Esophagus squamous epithelium (tissue), 4 donors: ENCODE measurements at regions not wholly inside any gene's neighbourhood (a gene's known extent, or its start where the extent isn't known, plus 50 kb on each side); places are given as distances from the start of the nearest gene placed in this dataset.

Experiments
- POLR2A ChIP-seq, 4 donors: fragments of 450-650 bp; IDR thresholded peaks; one replicate each; pipeline ENCODE4 v1.6.1; 2017; ENCODE audit warnings: antibody characterized with exemption in 4 of 4, mild to moderate bottlenecking in 4 of 4, moderate library complexity in 3 of 4
- TF ChIP-seq, protein P1 (sequence below), 6 experiments: fragments of 450-650 bp in 4 of 6; fragments of 200-600 bp in 2 of 6; sonication (generic) in 2 of 6; IDR thresholded peaks; one replicate each; pipeline ENCODE4 v1.5.1; 2016 to 2019; ENCODE audit warnings: antibody characterized with exemption in 6 of 6, mild to moderate bottlenecking in 4 of 6, moderate library complexity in 4 of 6

DNA sequence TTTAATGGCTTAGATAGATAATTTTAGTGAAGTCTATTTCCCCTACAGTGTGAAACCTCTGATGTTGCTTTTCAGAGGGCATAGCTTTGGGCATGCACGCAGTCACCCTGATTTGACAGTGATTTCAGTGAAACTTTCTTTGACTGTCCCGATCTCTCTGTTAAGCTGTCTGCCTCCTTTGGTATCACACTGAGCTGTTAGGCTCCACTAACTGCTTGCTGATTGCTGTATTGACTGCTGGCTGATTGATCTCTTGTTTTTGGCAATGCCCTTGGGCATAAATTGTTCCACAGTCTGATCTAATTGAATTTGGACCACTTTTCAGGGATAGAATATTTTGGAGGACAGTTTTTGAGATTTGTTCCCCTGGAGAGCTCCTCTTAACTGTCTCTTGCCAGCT, 68.5 kb upstream of the CCDC54 start:
- TF ChIP-seq, protein P1, sequence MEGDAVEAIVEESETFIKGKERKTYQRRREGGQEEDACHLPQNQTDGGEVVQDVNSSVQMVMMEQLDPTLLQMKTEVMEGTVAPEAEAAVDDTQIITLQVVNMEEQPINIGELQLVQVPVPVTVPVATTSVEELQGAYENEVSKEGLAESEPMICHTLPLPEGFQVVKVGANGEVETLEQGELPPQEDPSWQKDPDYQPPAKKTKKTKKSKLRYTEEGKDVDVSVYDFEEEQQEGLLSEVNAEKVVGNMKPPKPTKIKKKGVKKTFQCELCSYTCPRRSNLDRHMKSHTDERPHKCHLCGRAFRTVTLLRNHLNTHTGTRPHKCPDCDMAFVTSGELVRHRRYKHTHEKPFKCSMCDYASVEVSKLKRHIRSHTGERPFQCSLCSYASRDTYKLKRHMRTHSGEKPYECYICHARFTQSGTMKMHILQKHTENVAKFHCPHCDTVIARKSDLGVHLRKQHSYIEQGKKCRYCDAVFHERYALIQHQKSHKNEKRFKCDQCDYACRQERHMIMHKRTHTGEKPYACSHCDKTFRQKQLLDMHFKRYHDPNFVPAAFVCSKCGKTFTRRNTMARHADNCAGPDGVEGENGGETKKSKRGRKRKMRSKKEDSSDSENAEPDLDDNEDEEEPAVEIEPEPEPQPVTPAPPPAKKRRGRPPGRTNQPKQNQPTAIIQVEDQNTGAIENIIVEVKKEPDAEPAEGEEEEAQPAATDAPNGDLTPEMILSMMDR (IDR thresholded peaks at IDR 0.05) = no peak
- no peak for TF ChIP-seq POLR2A (IDR thresholded peaks at IDR 0.05)
